GM12878 (cell line): ENCODE measurements at regions not wholly inside any gene's neighbourhood (a gene's known extent, or its start where the extent isn't known, plus 50 kb on each side); places are given as distances from the start of the nearest gene placed in this dataset.

ENCODE experiments used
- ATAC-seq: fragments of 200-7000 bp; cut with Tn5 transposase; 3 replicates; pipeline ENCODE4 v1.9.1; 2020; ENCODE audit warnings: mild to moderate bottlenecking, moderate library complexity
- BruUV-seq: library from RNA; stranded (reverse); fragments of 400-500 nt; replicated peaks from 2 replicates; lab custom pipeline; 2021; lab: Mats Ljungman, UMichigan
- CTCF ChIA-PET: fragments of 300-600 bp; sonication (Branson Sonifier 250); formaldehyde crosslinking; extraction: SDS; loops from one replicate; lab custom pipeline; 2021; ENCODE audit warnings: inconsistent platforms; lab: Yijun Ruan, JAX
- POLR2A ChIA-PET: fragments of 350-600 bp; formaldehyde crosslinking; extraction: SDS; loops from one replicate; lab custom pipeline; 2021; ENCODE audit warnings: inconsistent platforms; lab: Charles Lee
- RAD21 ChIA-PET: fragments of 300-600 bp; sonication (Branson Sonifier 250); formaldehyde crosslinking; loops from one replicate; lab custom pipeline; 2023; ENCODE audit warnings: antibody characterized with exemption; ENCODE audit not compliant: unreplicated experiment; lab: Charles Lee
- SMC1A ChIA-PET: fragments of 300-600 bp; sonication (Branson Sonifier 250); formaldehyde crosslinking; loops from one replicate; lab custom pipeline; 2023; ENCODE audit not compliant: unreplicated experiment, uncharacterized antibody; lab: Charles Lee
- DNase-seq: peaks from one replicate; pipeline ENCODE4 v3.0.0-alpha.2; 2011; ENCODE audit warnings: low read depth, low spot score
- FAIRE-seq: peaks from 3 replicates; lab custom pipeline; 2011; peaks lifted over from hg19 to GRCh38; lab: Jason Lieb, UNC
- H2AFZ ChIP-seq: 2 replicates; pipeline ENCODE4 v1.6.0; 2011; ENCODE audit warnings: low read depth, low read length, control low read depth; ENCODE audit not compliant: control insufficient read depth
- H3K27ac ChIP-seq: 2 replicates; pipeline ENCODE4 v1.5.1; 2011; ENCODE audit warnings: control low read depth; ENCODE audit not compliant: control insufficient read depth, insufficient read depth
- H3K27me3 ChIP-seq, 2 experiments: replicated peaks in 1 of 2; 2 replicates each; pipeline versions ENCODE4 v1.6.0 to v1.6.1; 2011; ENCODE audit warnings: low read length in 1 of 2; ENCODE audit not compliant: control insufficient read depth in 2 of 2, insufficient read depth in 2 of 2
- H3K36me3 ChIP-seq, 2 experiments: 2 replicates each; pipeline ENCODE4 v1.5.1; 2011; ENCODE audit warnings: low read length in 1 of 2; ENCODE audit not compliant: control insufficient read depth in 2 of 2, insufficient read depth in 2 of 2
- H3K4me1 ChIP-seq: 2 replicates; pipeline ENCODE4 v1.6.1; 2011; ENCODE audit warnings: mild to moderate bottlenecking, low read length, moderate library complexity, mixed read lengths; ENCODE audit not compliant: control insufficient read depth, insufficient read depth
- H3K4me2 ChIP-seq: 2 replicates; pipeline ENCODE4 v1.6.0; 2011; ENCODE audit warnings: control low read depth; ENCODE audit not compliant: control insufficient read depth, insufficient read depth
- H3K4me3 ChIP-seq: fragments of 200-600 bp; sonication (generic); 2 replicates; pipeline ENCODE4 v1.5.1; 2016
- H3K79me2 ChIP-seq: 2 replicates; pipeline ENCODE4 v1.6.0; 2011; ENCODE audit warnings: low read length; ENCODE audit not compliant: control insufficient read depth, insufficient read depth
- H3K9ac ChIP-seq: 2 replicates; pipeline ENCODE4 v1.8.0; 2011; ENCODE audit warnings: low read length, control low read depth, mixed read lengths; ENCODE audit not compliant: control insufficient read depth, insufficient read depth
- H3K9me3 ChIP-seq: replicated peaks from 3 replicates; pipeline ENCODE4 v1.5.1; 2011; ENCODE audit warnings: mild to moderate bottlenecking, low read length; ENCODE audit not compliant: control insufficient read depth, insufficient read depth
- H4K20me1 ChIP-seq: 2 replicates; pipeline ENCODE4 v1.6.0; 2011; ENCODE audit not compliant: control insufficient read depth, insufficient read depth
- IRF5 ChIP-seq: fragments of 450-650 bp; IDR thresholded peaks from 2 replicates; pipeline ENCODE4 v1.6.1; 2017; ENCODE audit warnings: borderline replicate concordance
- JUND ChIP-seq: IDR thresholded peaks from 2 replicates; pipeline ENCODE4 v1.6.1; 2012; ENCODE audit warnings: low read depth, mild to moderate bottlenecking, low read length, improper control_type of control experiment, moderate library complexity
- KDM1A ChIP-seq: fragments of 200-600 bp; sonication (generic); IDR thresholded peaks from 2 replicates; pipeline ENCODE4 v1.6.1; 2016; ENCODE audit warnings: borderline replicate concordance
- MTA2 ChIP-seq: fragments of 450-650 bp; IDR thresholded peaks from 2 replicates; pipeline ENCODE4 v1.6.1; 2016; ENCODE audit warnings: low read depth, mild to moderate bottlenecking, moderate library complexity
- NKRF ChIP-seq: fragments of 450-650 bp; conservative IDR thresholded peaks from 2 replicates; pipeline ENCODE4 v1.6.1; 2017; ENCODE audit warnings: mild to moderate bottlenecking, moderate library complexity
- RELA ChIP-seq: fragments of 450-650 bp; IDR thresholded peaks from 2 replicates; pipeline ENCODE4 v1.8.0; 2014; ENCODE audit warnings: borderline replicate concordance; ENCODE audit not compliant: partially characterized antibody
- SMARCA5 ChIP-seq: fragments of 450-650 bp; IDR thresholded peaks from 2 replicates; pipeline ENCODE4 v1.6.1; 2017; ENCODE audit warnings: mild to moderate bottlenecking
- SP1 ChIP-seq: IDR thresholded peaks from one replicate; pipeline ENCODE4 v1.6.1; 2011; ENCODE audit warnings: low read depth, low read length
- SREBF1 ChIP-seq: IDR thresholded peaks from 2 replicates; pipeline ENCODE4 v1.6.1; 2012; ENCODE audit warnings: mild to moderate bottlenecking, low read length
- SUZ12 ChIP-seq: fragments of 200-600 bp; sonication (generic); IDR thresholded peaks from one replicate; pipeline ENCODE4 v1.6.1; 2018; ENCODE audit warnings: antibody characterized with exemption, mild to moderate bottlenecking; ENCODE audit not compliant: unreplicated experiment
- TCF12 ChIP-seq: IDR thresholded peaks from 2 replicates; pipeline ENCODE4 v1.6.1; 2011; ENCODE audit warnings: low read depth, mild to moderate bottlenecking, low read length
- WRNIP1 ChIP-seq: IDR thresholded peaks from 2 replicates; pipeline ENCODE4 v1.6.1; 2011; ENCODE audit warnings: low read depth, low read length, improper control_type of control experiment, borderline replicate concordance
- YBX1 ChIP-seq: fragments of 450-650 bp; IDR thresholded peaks from 2 replicates; pipeline ENCODE4 v1.6.1; 2016; ENCODE audit warnings: antibody characterized with exemption
- ZBED1 ChIP-seq: IDR thresholded peaks from 2 replicates; pipeline ENCODE4 v1.6.1; 2016; ENCODE audit warnings: borderline replicate concordance
- ZNF207 ChIP-seq: fragments of 450-650 bp; IDR thresholded peaks from 2 replicates; pipeline ENCODE4 v1.6.1; 2014; ENCODE audit warnings: antibody characterized with exemption, mild to moderate bottlenecking, borderline replicate concordance
- WGBS: methylation state at CpG from one replicate; pipeline ENCODE4 v1.1.6; 2016; ENCODE audit warnings: low lambda C conversion rate; ENCODE audit not compliant: insufficient replicate concordance, insufficient coverage; ENCODE audit errors: missing lambda C conversion rate; 5-methylcytosine and 5-hydroxymethylcytosine counted together
- in situ Hi-C: fragments of 300-500 bp; cut with MboI; formaldehyde crosslinking; loops from 9 replicates; pipeline ENCODE4 v1.14.3; 2018; ENCODE audit warnings: mixed read lengths
- intact Hi-C: fragments of 100-400 bp; cut with micrococcal nuclease; formaldehyde crosslinking; loops from one replicate; pipeline ENCODE4 v1.14.2; 2022; ENCODE audit not compliant: unreplicated experiment

- Histone ChIP-seq H3K9ac (no peak overlapping the region), H3K27ac (no peak overlapping the region), H3K4me2 (no peak overlapping the region), H3K4me3 (no peak overlapping the region), H3K36me3 (no peaks in the 10 kb centered on the region), H2AFZ (no peak overlapping the region), H3K79me2 (no peaks in the 10 kb centered on the region), H3K4me1 (no peaks in the 10 kb centered on the region), H3K9me3 (no peaks in the 10 kb centered on the region), H3K27me3 (no peaks in the 10 kb centered on the region), H4K20me1 (no peaks in the 10 kb centered on the region)
- intact Hi-C loops = no loop called here
- TF ChIP-seq MTA2 (no peak), ZBED1 (no peak), RELA (no peak), NKRF (no peak), SMARCA5 (no peak), SREBF1 (no peak), WRNIP1 (no peak), TCF12 (no peak), IRF5 (no peak), SUZ12 (no peak), KDM1A (no peak), ZNF207 (no peak), SP1 (no peak), YBX1 (no peak), JUND (no peak)
- WGBS = 28% methylated on average over 3 of the region's 3 CpGs
- ATAC-seq (no peak), FAIRE-seq (no peak), DNase-seq (no peak)
- ChIA-PET RAD21 (no interaction called here), POLR2A (no interaction called here), SMC1A (no interaction called here), CTCF (no interaction called here)
- in situ Hi-C loops = no loop called here
- no TSS peak for BruUV-seq
These were observed 201.2 kb downstream of the ASB1 start for GRCh38 chr2:238627899-238628298.
